WI38 (cell line): ENCODE measurements at regions not wholly inside any gene's neighbourhood (a gene's known extent, or its start where the extent isn't known, plus 50 kb on each side); places are given as distances from the start of the nearest gene placed in this dataset.
"Not testable (repeated sequence)": the region's sequence is repeated elsewhere in the genome, so short reads cannot be mapped to it uniquely, and the experiment has no call there.

Source experiments
- H3K4me3 ChIP-seq: 2 replicates; pipeline ENCODE4 v1.5.1; 2011; ENCODE audit warnings: low read depth, mild to moderate bottlenecking, control low read depth, low read length
- CTCF ChIP-seq: IDR thresholded peaks from 2 replicates; pipeline ENCODE4 v1.5.1; 2012; ENCODE audit warnings: low read depth, mild to moderate bottlenecking, control low read depth, low read length

- no peak for TF ChIP-seq CTCF
- H3K4me3 ChIP-seq: no peak overlapping the region
These were observed 341.6 kb downstream of the EMP1 start for GRCh38 chr12:13538136-13538535.

GRCh38 chr12:13537623-13538022 lies 341.1 kb downstream of the EMP1 start:
- no peak overlapping the region for H3K4me3 ChIP-seq
- TF ChIP-seq CTCF: no peak

GRCh38 chr12:13536219-13536910 lies 339.8 kb downstream of the EMP1 start:
- TF ChIP-seq CTCF: no peak
- no peak overlapping the region for H3K4me3 ChIP-seq

- peak; percentile 86 for TF ChIP-seq CTCF
- H3K4me3 ChIP-seq: no peak overlapping the region
These were observed 338.3 kb downstream of the EMP1 start for GRCh38 chr12:13534645-13535398.

- no peak overlapping the region for H3K4me3 ChIP-seq
- no peak for TF ChIP-seq CTCF
These were observed 337.7 kb downstream of the EMP1 start for GRCh38 chr12:13534242-13534641.

- no peak for TF ChIP-seq CTCF
These were observed 334.4 kb downstream of the EMP1 start for GRCh38 chr12:13530966-13531365.

GRCh38 chr12:13526185-13526921 lies 329.8 kb downstream of the EMP1 start:
- not testable (repeated sequence) for H3K4me3 ChIP-seq

More at GRCh38 chr12:13530966-13531365, 334.4 kb downstream of the EMP1 start:
- no peak overlapping the region for H3K4me3 ChIP-seq
